ENCODE measurements at regions not wholly inside any gene's neighbourhood (a gene's known extent, or its start where the extent isn't known, plus 50 kb on each side); places are given as distances from the start of the nearest gene placed in this dataset.

GRCh38 chr9:135219676-135220600 is 132.5 kb downstream of the OLFM1 start:
- H3K4me3 ChIP-seq (replicated peaks; ENCODE audit: insufficient read depth, low read length): no peak overlapping the region

GRCh38 chr9:135220601-135221575 is 133.4 kb downstream of the OLFM1 start:
- Histone ChIP-seq H3K27ac (replicated peaks) (no peak overlapping the region), H3K4me3 (replicated peaks; ENCODE audit: insufficient read depth, low read length) (no peak overlapping the region), H3K27me3 (ENCODE audit: insufficient read depth, poor library complexity, severe bottlenecking) (peaks cover 5% of the 10 kb centered on the region)
- no peak for TF ChIP-seq POLR2AphosphoS5 (IDR thresholded peaks at IDR 0.05; ENCODE audit: low read depth)
- no peak for TF ChIP-seq CTCF (IDR thresholded peaks at IDR 0.05; ENCODE audit: insufficient read depth, low read length)
- TF ChIP-seq REST (IDR thresholded peaks at IDR 0.05; ENCODE audit: insufficient replicate concordance, low read depth): no peak
- TF ChIP-seq GABPA (IDR thresholded peaks at IDR 0.05; ENCODE audit: low read depth): no peak
- no peak for TF ChIP-seq SPI1 (IDR thresholded peaks at IDR 0.05; ENCODE audit: borderline replicate concordance, low read depth)
- DNase-seq (ENCODE audit: low read depth in 1 of 2, low spot score in 1 of 2): no peak

More at GRCh38 chr9:135219676-135220600, 132.5 kb downstream of the OLFM1 start:
- Histone ChIP-seq H3K27ac (replicated peaks) (no peak overlapping the region), H3K27me3 (ENCODE audit: insufficient read depth, poor library complexity, severe bottlenecking) (peaks cover 5% of the 10 kb centered on the region)
- DNase-seq (ENCODE audit: low read depth in 1 of 2, low spot score in 1 of 2): no peak
- TF ChIP-seq GABPA (IDR thresholded peaks at IDR 0.05; ENCODE audit: low read depth) (no peak), POLR2AphosphoS5 (IDR thresholded peaks at IDR 0.05; ENCODE audit: low read depth) (no peak), SPI1 (IDR thresholded peaks at IDR 0.05; ENCODE audit: borderline replicate concordance, low read depth) (no peak), REST (IDR thresholded peaks at IDR 0.05; ENCODE audit: insufficient replicate concordance, low read depth) (no peak), CTCF (IDR thresholded peaks at IDR 0.05; ENCODE audit: insufficient read depth, low read length) (no peak)

- no peak for DNase-seq (ENCODE audit: low read depth in 1 of 2, low spot score in 1 of 2)
- no peak for TF ChIP-seq GABPA (IDR thresholded peaks at IDR 0.05; ENCODE audit: low read depth)
- H3K27me3 ChIP-seq (ENCODE audit: insufficient read depth, poor library complexity, severe bottlenecking): peaks cover 5% of the 10 kb centered on the region
- H3K4me3 ChIP-seq (replicated peaks; ENCODE audit: insufficient read depth, low read length): no peak overlapping the region
- H3K27ac ChIP-seq (replicated peaks): no peak overlapping the region
Observed at GRCh38 chr9:135221576-135221950, 134.1 kb downstream of the OLFM1 start.
